ENCODE measurements at regions not wholly inside any gene's neighbourhood (a gene's known extent, or its start where the extent isn't known, plus 50 kb on each side); places are given as distances from the start of the nearest gene placed in this dataset.

DNA sequence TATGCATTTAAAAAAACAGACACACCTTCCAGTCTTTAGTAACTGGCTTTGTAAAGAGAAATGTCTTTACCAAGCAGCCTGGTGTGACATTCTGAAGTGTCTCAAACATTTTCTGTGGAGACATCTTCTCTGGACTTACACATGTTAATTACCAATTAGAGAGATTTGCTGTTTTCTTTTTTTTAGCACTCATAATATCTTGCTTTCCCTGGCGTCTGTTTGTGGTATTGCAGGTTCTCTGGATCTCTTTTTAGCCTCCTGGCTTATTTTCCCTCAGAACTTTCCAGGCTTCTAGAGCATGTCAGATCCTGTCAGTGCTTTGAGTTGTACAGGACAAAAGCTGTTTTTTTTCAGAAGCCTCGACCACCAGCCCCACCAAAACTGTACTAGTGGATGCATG is 92.5 kb downstream of the MSX2 start:
- intact Hi-C loops (cut with DNase I) = no loop called here
- H3K4me1 ChIP-seq (replicated peaks in 1 of 2) = no peaks in the 10 kb centered on the region
- H3K4me3 ChIP-seq = no peak overlapping the region
- no peaks in the 10 kb centered on the region for H3K27me3 ChIP-seq
- H3K9me3 ChIP-seq (replicated peaks in 1 of 3) = no peaks in the 10 kb centered on the region
- WGBS, 4 donors = 15 to 23% (median 20%) methylated on average over 2 of the region's 2 CpGs
- no peak for DNase-seq
- no peaks in the 10 kb centered on the region for H3K36me3 ChIP-seq (replicated peaks in 1 of 2)
- no peak overlapping the region for H3K27ac ChIP-seq
- TF ChIP-seq POLR2A (IDR thresholded peaks at IDR 0.05) = no peak
- TF ChIP-seq, protein P1, sequence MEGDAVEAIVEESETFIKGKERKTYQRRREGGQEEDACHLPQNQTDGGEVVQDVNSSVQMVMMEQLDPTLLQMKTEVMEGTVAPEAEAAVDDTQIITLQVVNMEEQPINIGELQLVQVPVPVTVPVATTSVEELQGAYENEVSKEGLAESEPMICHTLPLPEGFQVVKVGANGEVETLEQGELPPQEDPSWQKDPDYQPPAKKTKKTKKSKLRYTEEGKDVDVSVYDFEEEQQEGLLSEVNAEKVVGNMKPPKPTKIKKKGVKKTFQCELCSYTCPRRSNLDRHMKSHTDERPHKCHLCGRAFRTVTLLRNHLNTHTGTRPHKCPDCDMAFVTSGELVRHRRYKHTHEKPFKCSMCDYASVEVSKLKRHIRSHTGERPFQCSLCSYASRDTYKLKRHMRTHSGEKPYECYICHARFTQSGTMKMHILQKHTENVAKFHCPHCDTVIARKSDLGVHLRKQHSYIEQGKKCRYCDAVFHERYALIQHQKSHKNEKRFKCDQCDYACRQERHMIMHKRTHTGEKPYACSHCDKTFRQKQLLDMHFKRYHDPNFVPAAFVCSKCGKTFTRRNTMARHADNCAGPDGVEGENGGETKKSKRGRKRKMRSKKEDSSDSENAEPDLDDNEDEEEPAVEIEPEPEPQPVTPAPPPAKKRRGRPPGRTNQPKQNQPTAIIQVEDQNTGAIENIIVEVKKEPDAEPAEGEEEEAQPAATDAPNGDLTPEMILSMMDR (IDR thresholded peaks at IDR 0.05) = peak in 1 of 6 experiments; percentile 11

DNA sequence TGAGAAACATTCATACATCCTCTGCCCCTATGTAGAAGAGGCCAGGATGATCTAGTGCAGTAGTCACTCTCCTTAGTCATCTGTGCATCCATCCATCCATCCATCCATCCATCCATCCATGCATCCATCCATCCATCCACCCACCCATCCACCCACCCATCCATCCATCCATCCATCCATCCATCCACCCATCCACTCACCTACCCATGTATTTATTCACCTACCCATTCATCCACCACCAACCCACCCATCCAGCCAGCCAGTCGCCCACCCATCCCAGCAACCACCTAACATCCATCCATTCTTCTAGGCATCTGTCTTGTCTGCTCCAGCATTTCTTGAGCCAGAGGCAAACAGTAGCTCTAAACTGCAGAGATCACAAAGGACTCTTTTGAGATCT is 87.1 kb downstream of the MSX2 start:
- intact Hi-C loops (cut with DNase I) = no loop called here

DNA sequence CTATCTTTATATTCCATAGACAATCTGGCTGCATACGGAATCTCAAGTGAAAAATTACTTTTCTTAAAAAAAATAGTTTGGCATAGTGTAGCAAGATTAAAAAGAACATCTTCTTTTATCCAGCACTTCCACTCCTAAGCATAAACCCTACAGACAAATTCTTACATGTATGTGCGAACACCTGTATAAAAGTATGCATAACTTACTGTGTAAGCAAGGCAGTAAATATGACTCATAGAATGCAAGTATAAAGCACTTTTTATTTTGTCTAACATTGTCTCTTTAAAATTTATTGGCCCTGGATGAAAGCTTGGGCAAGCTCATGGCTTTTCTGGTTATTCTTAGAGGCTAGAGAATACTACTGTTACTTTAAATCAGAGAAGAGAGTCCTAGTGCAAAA is 86.4 kb downstream of the MSX2 start:
- intact Hi-C loops (cut with DNase I) = no loop called here
- H3K27me3 ChIP-seq = no peaks in the 10 kb centered on the region
- WGBS, 4 donors = 81 to 86% (median 86%) methylated on average over 2 of the region's 2 CpGs
- no peak overlapping the region for H3K4me3 ChIP-seq
- no peaks in the 10 kb centered on the region for H3K4me1 ChIP-seq (replicated peaks in 1 of 2)
- TF ChIP-seq POLR2A (IDR thresholded peaks at IDR 0.05) = no peak
- TF ChIP-seq, protein P1 (IDR thresholded peaks at IDR 0.05) = no peak
- no peak for DNase-seq
- H3K36me3 ChIP-seq (replicated peaks in 1 of 2) = no peaks in the 10 kb centered on the region
- no peaks in the 10 kb centered on the region for H3K9me3 ChIP-seq (replicated peaks in 1 of 3)
- H3K27ac ChIP-seq = no peak overlapping the region

More for the DNA sequence above, 87.1 kb downstream of the MSX2 start:
- 68 to 95% (median 81%) methylated on average over 1 of the region's 1 CpG for WGBS, 4 donors
- no peak overlapping the region for H3K4me3 ChIP-seq
- no peaks in the 10 kb centered on the region for H3K9me3 ChIP-seq (replicated peaks in 1 of 3)
- DNase-seq = no peak
- no peaks in the 10 kb centered on the region for H3K27me3 ChIP-seq
- H3K4me1 ChIP-seq (replicated peaks in 1 of 2) = no peaks in the 10 kb centered on the region
- H3K36me3 ChIP-seq (replicated peaks in 1 of 2) = no peaks in the 10 kb centered on the region
- TF ChIP-seq, protein P1 (IDR thresholded peaks at IDR 0.05) = no peak
- TF ChIP-seq POLR2A (IDR thresholded peaks at IDR 0.05) = no peak
- no peak overlapping the region for H3K27ac ChIP-seq

DNA sequence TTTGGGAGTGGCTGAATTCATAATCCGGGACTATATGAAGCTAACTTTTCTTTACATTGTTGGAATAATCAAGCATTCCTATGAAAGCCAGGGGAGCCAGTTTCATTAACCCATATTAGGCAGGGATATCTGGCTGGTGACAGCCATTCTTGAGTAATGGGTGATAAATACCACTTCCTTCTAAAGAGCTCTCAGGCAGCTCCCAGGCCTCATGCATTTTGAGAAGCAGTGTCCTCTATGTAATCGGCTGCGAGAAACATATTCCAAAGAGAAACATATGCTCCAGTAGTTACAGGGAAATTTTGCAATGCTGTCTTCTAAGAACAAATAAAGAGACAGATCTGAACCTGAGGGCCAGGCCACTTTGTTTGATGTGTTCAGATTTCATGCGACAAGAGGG is 83.1 kb downstream of the MSX2 start:
- Histone ChIP-seq H3K4me3 (no peak overlapping the region), H3K36me3 (replicated peaks in 1 of 2) (no peaks in the 10 kb centered on the region), H3K27ac (no peak overlapping the region), H3K27me3 (no peaks in the 10 kb centered on the region), H3K4me1 (replicated peaks in 1 of 2) (no peaks in the 10 kb centered on the region), H3K9me3 (replicated peaks in 1 of 3) (no peaks in the 10 kb centered on the region)
- no peak for TF ChIP-seq POLR2A (IDR thresholded peaks at IDR 0.05)
- TF ChIP-seq, protein P1 (IDR thresholded peaks at IDR 0.05) = no peak
- no peak for DNase-seq
- intact Hi-C loops (cut with DNase I) = no loop called here
- WGBS, 4 donors = 57 to 76% (median 74%) methylated on average over 4 of the region's 4 CpGs
